Endothelial cell of umbilical vein (primary cell): ENCODE measurements at regions not wholly inside any gene's neighbourhood (a gene's known extent, or its start where the extent isn't known, plus 50 kb on each side); places are given as distances from the start of the nearest gene placed in this dataset.

ENCODE experiments used
- BruUV-seq: library from RNA; stranded (reverse); fragments of 400-500 nt; replicated peaks from 2 replicates; lab custom pipeline; 2021; lab: Mats Ljungman, UMichigan
- CTCF ChIA-PET: fragments of 300-600, 350-600 bp; sonication (Branson Sonifier 250); formaldehyde crosslinking; loops from one replicate; lab custom pipeline; 2021; ENCODE audit warnings: antibody characterized with exemption, inconsistent platforms; lab: Charles Lee
- POLR2A ChIA-PET: fragments of 300-600, 350-600 bp; sonication (Branson Sonifier 250); formaldehyde crosslinking; loops from one replicate; lab custom pipeline; 2021; ENCODE audit warnings: antibody characterized with exemption, inconsistent platforms; lab: Charles Lee
- DNase-seq: peaks from one replicate; pipeline ENCODE4 v3.0.0-alpha.2; 2011; ENCODE audit warnings: low read depth, low spot score
- FAIRE-seq: peaks from 2 replicates; lab custom pipeline; 2011; peaks lifted over from hg19 to GRCh38; lab: Jason Lieb, UNC
- H2AFZ ChIP-seq: 2 replicates; pipeline ENCODE4 v1.6.0; 2012; ENCODE audit warnings: low read depth, low read length, control low read depth, inconsistent platforms
- H3K27ac ChIP-seq: 2 replicates; pipeline ENCODE4 v1.5.1; 2011; ENCODE audit warnings: low read depth, mild to moderate bottlenecking, control low read depth, low read length, moderate library complexity; ENCODE audit not compliant: insufficient read depth
- H3K27me3 ChIP-seq, 2 experiments: 2 replicates each; pipeline versions ENCODE4 v1.6.0 to v1.6.1; 2011; ENCODE audit warnings: low read length in 2 of 2, mixed read lengths in 1 of 2; ENCODE audit not compliant: control insufficient read depth in 2 of 2, insufficient read depth in 2 of 2
- H3K36me3 ChIP-seq, 2 experiments: 2 replicates in 1 of 2; 3 replicates in 1 of 2; pipeline ENCODE4 v1.5.1; 2011; ENCODE audit warnings: low read length in 2 of 2, mild to moderate bottlenecking in 1 of 2, moderate library complexity in 1 of 2; ENCODE audit not compliant: control insufficient read depth in 2 of 2, insufficient read depth in 2 of 2; ENCODE audit errors: extremely low read depth in 1 of 2
- H3K4me1 ChIP-seq: 3 replicates; pipeline ENCODE4 v1.5.1; 2011; ENCODE audit warnings: mild to moderate bottlenecking, low read length; ENCODE audit not compliant: control insufficient read depth, insufficient read depth; ENCODE audit errors: extremely low read depth
- H3K4me2 ChIP-seq: 2 replicates; pipeline ENCODE4 v1.6.1; 2011; ENCODE audit warnings: low read length, control low read depth, mixed read lengths; ENCODE audit not compliant: insufficient read depth
- H3K4me3 ChIP-seq, 3 experiments: fragments of 200-600 bp in 1 of 3; sonication (generic), shearing (Covaris generic) in 1 of 3; replicated peaks in 1 of 3; 2 replicates each; pipeline ENCODE4 v1.5.1; 2011 to 2016; ENCODE audit warnings: control low read depth in 3 of 3, low read length in 3 of 3, mild to moderate bottlenecking in 2 of 3, inconsistent platforms in 1 of 3, low read depth in 1 of 3, moderate library complexity in 1 of 3; ENCODE audit not compliant: insufficient read depth in 1 of 3
- H3K79me2 ChIP-seq: 2 replicates; pipeline ENCODE4 v1.6.0; 2012; ENCODE audit warnings: low read length, inconsistent platforms; ENCODE audit not compliant: control insufficient read depth, insufficient read depth
- H3K9ac ChIP-seq: replicated peaks from 2 replicates; pipeline ENCODE3; 2011; ENCODE audit warnings: low read length, control low read depth; ENCODE audit not compliant: insufficient read depth; ENCODE audit errors: extremely low read depth
- H3K9me1 ChIP-seq: replicated peaks from 3 replicates; pipeline ENCODE4 v1.6.0; 2011; ENCODE audit warnings: mild to moderate bottlenecking, low read length; ENCODE audit not compliant: control insufficient read depth, insufficient read depth; ENCODE audit errors: extremely low read depth
- H3K9me3 ChIP-seq: replicated peaks from 2 replicates; pipeline ENCODE4 v1.5.1; 2012; ENCODE audit warnings: low read length, inconsistent platforms; ENCODE audit not compliant: control insufficient read depth, insufficient read depth
- H4K20me1 ChIP-seq: replicated peaks from 2 replicates; pipeline ENCODE3; 2011; ENCODE audit warnings: mild to moderate bottlenecking, low read length; ENCODE audit not compliant: control insufficient read depth, insufficient read depth; ENCODE audit errors: extremely low read depth
- CTCF ChIP-seq, 2 donors: IDR thresholded peaks; 1 replicate in 1 of 2; 2 replicates in 1 of 2; pipeline ENCODE4 v1.5.1; 2011; ENCODE audit warnings: low read length in 2 of 2, mild to moderate bottlenecking in 2 of 2, moderate library complexity in 2 of 2, control low read depth in 1 of 2, inconsistent platforms in 1 of 2, low read depth in 1 of 2; ENCODE audit not compliant: insufficient read depth in 1 of 2; ENCODE audit errors: extremely low read depth in 1 of 2
- EZH2 ChIP-seq: IDR thresholded peaks from 2 replicates; pipeline ENCODE4 v1.6.1; 2012; ENCODE audit warnings: borderline replicate concordance, low read depth, mild to moderate bottlenecking, moderate library complexity, low read length, inconsistent platforms; ENCODE audit not compliant: severe bottlenecking
- FOS ChIP-seq: IDR thresholded peaks from 2 replicates; pipeline ENCODE4 v1.6.1; 2011; ENCODE audit warnings: mild to moderate bottlenecking, low read length, moderate library complexity, borderline replicate concordance; ENCODE audit not compliant: insufficient read depth
- GATA2 ChIP-seq: IDR thresholded peaks from 2 replicates; pipeline ENCODE4 v1.7.0; 2011; ENCODE audit warnings: low read depth, mild to moderate bottlenecking, moderate library complexity, mixed read lengths, low read length; ENCODE audit not compliant: insufficient read length, insufficient read depth
- JUN ChIP-seq: IDR thresholded peaks from 2 replicates; pipeline ENCODE4 v1.6.1; 2011; ENCODE audit warnings: borderline replicate concordance, low read depth; ENCODE audit not compliant: insufficient read length, insufficient read depth
- MAX ChIP-seq: IDR thresholded peaks from 2 replicates; pipeline ENCODE4 v1.6.1; 2011; ENCODE audit not compliant: insufficient read depth, insufficient read length
- MYC ChIP-seq: IDR thresholded peaks from one replicate; pipeline ENCODE4 v1.6.1; 2011; ENCODE audit warnings: mild to moderate bottlenecking, low read depth, low read length
- POLR2A ChIP-seq: IDR thresholded peaks from 2 replicates; pipeline ENCODE4 v1.6.1; 2012; ENCODE audit warnings: low read depth, mild to moderate bottlenecking, control low read depth, low read length
- POLR2AphosphoS5 ChIP-seq: IDR thresholded peaks from 2 replicates; pipeline ENCODE4 v1.6.1; 2012; ENCODE audit warnings: low read depth, mild to moderate bottlenecking, control low read depth, low read length, moderate library complexity; ENCODE audit not compliant: insufficient read depth
- dilution Hi-C: fragments of 300-500 bp; cut with MboI; formaldehyde crosslinking; loops from one replicate; pipeline ENCODE4 v1.15.0; 2019; ENCODE audit warnings: low sequenced_read_pairs; ENCODE audit not compliant: extremely low pct_ligation_motif_present
- intact Hi-C: fragments of 100-400 bp; cut with micrococcal nuclease; formaldehyde crosslinking; loops from one replicate; pipeline ENCODE4 v1.10.0; 2022

GRCh38 chr11:36874291-36874690 is 276.3 kb upstream of the RAG2 start:
- ChIA-PET POLR2A (no interaction called here), CTCF (no interaction called here)
- no peak for DNase-seq
- H3K4me1 ChIP-seq, result no peaks in the 10 kb centered on the region
- no peak overlapping the region for H3K9ac ChIP-seq
- FAIRE-seq, result no peak
- no peaks in the 10 kb centered on the region for H3K27me3 ChIP-seq
- H3K79me2 ChIP-seq, result no peaks in the 10 kb centered on the region
- H3K36me3 ChIP-seq, result no peaks in the 10 kb centered on the region
- H3K4me2 ChIP-seq, result no peak overlapping the region
- no peaks in the 10 kb centered on the region for H3K9me3 ChIP-seq
- TF ChIP-seq POLR2AphosphoS5, result no peak
- TF ChIP-seq MAX, result no peak
- TF ChIP-seq MYC, result no peak
- TF ChIP-seq JUN, result no peak
- no peak for TF ChIP-seq EZH2
- no peak for TF ChIP-seq GATA2
- TF ChIP-seq FOS, result no peak
- no peak for TF ChIP-seq CTCF (IDR thresholded peaks at IDR 0.05; ENCODE audit: extremely low read depth in 1 of 2, insufficient read depth in 1 of 2, low read depth in 1 of 2, low read length in 2 of 2)
- no peak for TF ChIP-seq POLR2A
- no peak overlapping the region for H2AFZ ChIP-seq
- dilution Hi-C loops (no loop called here), intact Hi-C loops (no loop called here)
- no peak overlapping the region for H3K27ac ChIP-seq
- H3K9me1 ChIP-seq, result no peaks in the 10 kb centered on the region
- no peak overlapping the region for H3K4me3 ChIP-seq
- H4K20me1 ChIP-seq, result no peaks in the 10 kb centered on the region
- BruUV-seq, result no TSS peak
